K562 (cell line): ENCODE measurements at regions not wholly inside any gene's neighbourhood (a gene's known extent, or its start where the extent isn't known, plus 50 kb on each side); places are given as distances from the start of the nearest gene placed in this dataset.

ENCODE experiments used
- ATAC-seq: fragments of 200-7000 bp; cut with Tn5 transposase; 3 replicates; pipeline ENCODE4 v1.9.1; 2020; ENCODE audit warnings: moderate library complexity
- BruUV-seq: library from RNA; stranded (reverse); fragments of 400-500 nt; replicated peaks from 2 replicates; lab custom pipeline; 2021; lab: Mats Ljungman, UMichigan
- CTCF ChIA-PET: fragments of 300-600 bp; formaldehyde crosslinking; extraction: SDS; loops from one replicate; lab custom pipeline; 2021; ENCODE audit warnings: low intra/inter-chr PET ratio; lab: Yijun Ruan, JAX
- POLR2A ChIA-PET: fragments of 300-600, 350-650 bp; sonication (Branson Sonifier 250); formaldehyde crosslinking; extraction: SDS; loops from one replicate; lab custom pipeline; 2021; ENCODE audit warnings: antibody characterized with exemption, inconsistent platforms; lab: Yijun Ruan, JAX
- DNase-seq, 4 experiments: peaks; one replicate each; pipeline versions ENCODE4 v3.0.0 to v3.0.0-alpha.2; 2011 to 2018; ENCODE audit warnings: low spot score in 3 of 4, mixed read lengths in 3 of 4; ENCODE audit errors: extremely low read depth in 1 of 4
- FAIRE-seq: peaks from 2 replicates; lab custom pipeline; 2011; peaks lifted over from hg19 to GRCh38; lab: Jason Lieb, UNC
- H2AFZ ChIP-seq: 2 replicates; pipeline ENCODE4 v1.6.0; 2011; ENCODE audit warnings: low read depth, low read length, control low read depth, inconsistent platforms
- H3K27ac ChIP-seq: fragments of 200-600 bp; 3 replicates; pipeline ENCODE4 v1.8.0; 2011; ENCODE audit warnings: low read depth, mild to moderate bottlenecking, control low read depth, inconsistent platforms, low read length, moderate library complexity, mixed read lengths; ENCODE audit errors: extremely low read depth
- H3K27me3 ChIP-seq, 2 experiments: fragments of 300-600 bp in 1 of 2; 2 replicates in 1 of 2; 3 replicates in 1 of 2; pipeline versions ENCODE4 v1.6.0 to v1.8.0; 2011; ENCODE audit warnings: inconsistent platforms in 2 of 2, low read length in 2 of 2, mild to moderate bottlenecking in 1 of 2, mixed read lengths in 1 of 2, moderate library complexity in 1 of 2; ENCODE audit not compliant: control insufficient read depth in 2 of 2, insufficient read depth in 2 of 2
- H3K36me3 ChIP-seq: fragments of 300-600 bp; 3 replicates; pipeline ENCODE4 v1.8.0; 2011; ENCODE audit warnings: mild to moderate bottlenecking, low read length, inconsistent platforms; ENCODE audit not compliant: control insufficient read depth, insufficient read depth
- H3K4me1 ChIP-seq, 2 experiments: fragments of 200-600 bp in 1 of 2; replicated peaks in 1 of 2; 2 replicates in 1 of 2; 3 replicates in 1 of 2; pipeline versions ENCODE4 v1.5.1 to v1.8.0; 2011; ENCODE audit warnings: inconsistent platforms in 2 of 2, low read length in 2 of 2, mild to moderate bottlenecking in 1 of 2, mixed read lengths in 1 of 2, moderate library complexity in 1 of 2; ENCODE audit not compliant: control insufficient read depth in 2 of 2, insufficient read depth in 2 of 2
- H3K4me2 ChIP-seq: 2 replicates; pipeline ENCODE4 v1.6.1; 2011; ENCODE audit warnings: low read length, control low read depth, inconsistent platforms, mixed read lengths; ENCODE audit not compliant: insufficient read depth
- H3K4me3 ChIP-seq: fragments of 200-600 bp; sonication (generic), shearing (Covaris generic); 2 replicates; pipeline ENCODE4 v1.5.1; 2016; ENCODE audit warnings: control low read depth, inconsistent platforms
- H3K79me2 ChIP-seq: fragments of 200-600 bp; 3 replicates; pipeline ENCODE4 v1.8.0; 2011; ENCODE audit warnings: low read length, inconsistent platforms; ENCODE audit not compliant: control insufficient read depth, insufficient read depth
- H3K9ac ChIP-seq, 2 experiments: 2 replicates each; pipeline versions ENCODE4 v1.6.0 to v1.6.1; 2011; ENCODE audit warnings: low read depth in 2 of 2, low read length in 2 of 2, control low read depth in 1 of 2, inconsistent platforms in 1 of 2, mild to moderate bottlenecking in 1 of 2, mixed read lengths in 1 of 2; ENCODE audit not compliant: insufficient read depth in 1 of 2
- H3K9me1 ChIP-seq: one replicate; pipeline ENCODE4 v1.6.0; 2011; ENCODE audit warnings: inconsistent platforms, mild to moderate bottlenecking, low read length, moderate library complexity; ENCODE audit not compliant: control insufficient read depth, insufficient read depth
- H3K9me3 ChIP-seq: replicated peaks from 2 replicates; pipeline ENCODE4 v1.5.1; 2011; ENCODE audit warnings: low read depth, low read length, inconsistent platforms; ENCODE audit not compliant: control insufficient read depth, insufficient read depth
- H4K20me1 ChIP-seq: replicated peaks from 2 replicates; pipeline ENCODE4 v1.6.1; 2011; ENCODE audit warnings: low read length, inconsistent platforms, mixed read lengths; ENCODE audit not compliant: control insufficient read depth, insufficient read depth
- CLOCK ChIP-seq: fragments of 250-450 bp; sonication (Bioruptor Pico); IDR thresholded peaks from 2 replicates; pipeline ENCODE4 v1.4.0; 2020; ENCODE audit warnings: mild to moderate bottlenecking, moderate library complexity, borderline replicate concordance
- ILK ChIP-seq: fragments of 450-650 bp; IDR thresholded peaks from 2 replicates; pipeline ENCODE4 v1.6.1; 2016; ENCODE audit warnings: missing genetic modification characterization, low read depth, mild to moderate bottlenecking, missing compliant biosample characterization, moderate library complexity, borderline replicate concordance
- MEIS2 ChIP-seq: fragments of 450-650 bp; IDR thresholded peaks from 2 replicates; pipeline ENCODE4 v1.6.1; 2014; ENCODE audit warnings: mild to moderate bottlenecking; ENCODE audit not compliant: partially characterized antibody
- PRPF4 ChIP-seq: fragments of 200-400 bp; formaldehyde crosslinking; IDR thresholded peaks from one replicate; pipeline ENCODE4 v1.6.1; 2017; ENCODE audit warnings: low read length, low read depth, mild to moderate bottlenecking; ENCODE audit not compliant: insufficient read depth, poor library complexity, severe bottlenecking
- PTBP1 ChIP-seq: fragments of 200-400 bp; formaldehyde crosslinking; IDR thresholded peaks from 2 replicates; pipeline ENCODE4 v1.6.1; 2017; ENCODE audit warnings: low read depth, low read length
- RBM34 ChIP-seq: fragments of 200-400 bp; formaldehyde crosslinking; IDR thresholded peaks from 2 replicates; pipeline ENCODE4 v1.6.1; 2018; ENCODE audit warnings: low read length, borderline replicate concordance; ENCODE audit not compliant: insufficient read depth
- SMARCA4 ChIP-seq: fragments of 450-650 bp; IDR thresholded peaks from 2 replicates; pipeline ENCODE4 v1.6.1; 2016
- SNIP1 ChIP-seq: fragments of 450-650 bp; IDR thresholded peaks from 2 replicates; pipeline ENCODE4 v1.7.1; 2017; ENCODE audit warnings: low read depth, mild to moderate bottlenecking
- TGIF2 ChIP-seq: sonication (generic); formaldehyde crosslinking; IDR thresholded peaks from 2 replicates; pipeline ENCODE4 v1.8.1; 2022; ENCODE audit warnings: mild to moderate bottlenecking, missing genetic modification reagents, moderate library complexity
- ZNF143 ChIP-seq: sonication (generic); formaldehyde crosslinking; IDR thresholded peaks from 2 replicates; pipeline ENCODE4 v1.9.0; 2022; ENCODE audit warnings: mild to moderate bottlenecking, missing genetic modification reagents
- ZNF449 ChIP-seq: fragments of 250-450 bp; sonication (Bioruptor Pico); IDR thresholded peaks from 2 replicates; pipeline ENCODE4 v1.8.0; 2022; ENCODE audit warnings: moderate library complexity, mild to moderate bottlenecking, inconsistent platforms
- WGBS: fragments of 100-300 bp; shearing (Covaris generic); methylation state at CpG from one replicate; pipeline ENCODE4 v1.1.6; 2016; ENCODE audit warnings: low coverage, mixed read lengths; ENCODE audit not compliant: insufficient coverage; ENCODE audit errors: missing lambda C conversion rate; 5-methylcytosine and 5-hydroxymethylcytosine counted together
- in situ Hi-C: fragments of 300-500 bp; cut with MboI; formaldehyde crosslinking; loops from 4 replicates; pipeline ENCODE4 v1.15.0; 2018; ENCODE audit warnings: inconsistent platforms, mixed read lengths
- intact Hi-C: fragments of 100-400 bp; cut with micrococcal nuclease; formaldehyde crosslinking; loops from 2 replicates; pipeline ENCODE4 v1.14.2; 2022
- TF ChIP-seq, protein P1 (sequence below): fragments of 250-450 bp; sonication (Bioruptor Pico); IDR thresholded peaks from 2 replicates; pipeline ENCODE4 v1.8.0; 2021; ENCODE audit warnings: borderline replicate concordance, mild to moderate bottlenecking, moderate library complexity; ENCODE audit not compliant: poor library complexity, severe bottlenecking
- TF ChIP-seq, protein P2 (sequence below): fragments of 450-650 bp; IDR thresholded peaks from 2 replicates; pipeline ENCODE4 v1.6.1; 2016
- TF ChIP-seq, protein P3 (sequence below): sonication (generic); formaldehyde crosslinking; IDR thresholded peaks from 2 replicates; pipeline ENCODE4 v1.8.1; 2023; ENCODE audit warnings: mild to moderate bottlenecking, missing genetic modification reagents

GRCh38 chr13:111865046-111865445, 201.9 kb upstream of the SOX1 start:
- Histone ChIP-seq H3K4me1 (no peaks in the 10 kb centered on the region), H3K9me3 (no peaks in the 10 kb centered on the region), H3K4me2 (no peak overlapping the region), H3K36me3 (no peaks in the 10 kb centered on the region), H4K20me1 (no peaks in the 10 kb centered on the region), H3K27ac (no peak overlapping the region), H3K9me1 (no peaks in the 10 kb centered on the region), H3K9ac (no peak overlapping the region), H3K27me3 (peaks cover 0 to 15% of the 10 kb centered on the region in 2 experiments; a peak in 3 of 5 replicates), H3K79me2 (no peaks in the 10 kb centered on the region), H3K4me3 (no peak overlapping the region), H2AFZ (no peak overlapping the region)
- ChIA-PET CTCF (no interaction called here), POLR2A (no interaction called here)
- FAIRE-seq (no peak), DNase-seq (no peak), ATAC-seq (no peak)
- WGBS = 0% methylated on average over 3 of the region's 7 CpGs
- in situ Hi-C loops = no loop called here
- intact Hi-C loops = no loop called here
- BruUV-seq = no TSS peak
- TF ChIP-seq RBM34 (no peak), ZNF143 (CRISPR knock-in tag) (no peak), PTBP1 (no peak), ZNF449 (no peak), CLOCK (no peak), SNIP1 (no peak), SMARCA4 (no peak), MEIS2 (no peak), ILK (tag) (no peak), PRPF4 (no peak), TGIF2 (CRISPR knock-in tag) (no peak)
- TF ChIP-seq, protein P1, sequence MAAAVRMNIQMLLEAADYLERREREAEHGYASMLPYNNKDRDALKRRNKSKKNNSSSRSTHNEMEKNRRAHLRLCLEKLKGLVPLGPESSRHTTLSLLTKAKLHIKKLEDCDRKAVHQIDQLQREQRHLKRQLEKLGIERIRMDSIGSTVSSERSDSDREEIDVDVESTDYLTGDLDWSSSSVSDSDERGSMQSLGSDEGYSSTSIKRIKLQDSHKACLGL (CRISPR knock-in tag) = no peak
- TF ChIP-seq, protein P2, sequence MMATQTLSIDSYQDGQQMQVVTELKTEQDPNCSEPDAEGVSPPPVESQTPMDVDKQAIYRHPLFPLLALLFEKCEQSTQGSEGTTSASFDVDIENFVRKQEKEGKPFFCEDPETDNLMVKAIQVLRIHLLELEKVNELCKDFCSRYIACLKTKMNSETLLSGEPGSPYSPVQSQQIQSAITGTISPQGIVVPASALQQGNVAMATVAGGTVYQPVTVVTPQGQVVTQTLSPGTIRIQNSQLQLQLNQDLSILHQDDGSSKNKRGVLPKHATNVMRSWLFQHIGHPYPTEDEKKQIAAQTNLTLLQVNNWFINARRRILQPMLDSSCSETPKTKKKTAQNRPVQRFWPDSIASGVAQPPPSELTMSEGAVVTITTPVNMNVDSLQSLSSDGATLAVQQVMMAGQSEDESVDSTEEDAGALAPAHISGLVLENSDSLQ = no peak
- TF ChIP-seq, protein P3, sequence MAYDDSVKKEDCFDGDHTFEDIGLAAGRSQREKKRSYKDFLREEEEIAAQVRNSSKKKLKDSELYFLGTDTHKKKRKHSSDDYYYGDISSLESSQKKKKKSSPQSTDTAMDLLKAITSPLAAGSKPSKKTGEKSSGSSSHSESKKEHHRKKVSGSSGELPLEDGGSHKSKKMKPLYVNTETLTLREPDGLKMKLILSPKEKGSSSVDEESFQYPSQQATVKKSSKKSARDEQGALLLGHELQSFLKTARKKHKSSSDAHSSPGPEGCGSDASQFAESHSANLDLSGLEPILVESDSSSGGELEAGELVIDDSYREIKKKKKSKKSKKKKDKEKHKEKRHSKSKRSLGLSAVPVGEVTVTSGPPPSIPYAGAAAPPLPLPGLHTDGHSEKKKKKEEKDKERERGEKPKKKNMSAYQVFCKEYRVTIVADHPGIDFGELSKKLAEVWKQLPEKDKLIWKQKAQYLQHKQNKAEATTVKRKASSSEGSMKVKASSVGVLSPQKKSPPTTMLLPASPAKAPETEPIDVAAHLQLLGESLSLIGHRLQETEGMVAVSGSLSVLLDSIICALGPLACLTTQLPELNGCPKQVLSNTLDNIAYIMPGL (CRISPR knock-in tag) = no peak
